Endodermal cell (in vitro differentiated cells): ENCODE measurements at regions not wholly inside any gene's neighbourhood (a gene's known extent, or its start where the extent isn't known, plus 50 kb on each side); places are given as distances from the start of the nearest gene placed in this dataset.

Experiments used
- DNase-seq: peaks from one replicate; pipeline ENCODE4 v3.0.0-alpha.2; 2017
- H3K27ac ChIP-seq: 2 replicates; pipeline ENCODE4 v1.5.1; 2013; ENCODE audit warnings: mild to moderate bottlenecking, low read depth, low read length, moderate library complexity
- H3K27me3 ChIP-seq: 2 replicates; pipeline ENCODE4 v1.6.1; 2013; ENCODE audit warnings: mild to moderate bottlenecking, low read length, moderate library complexity; ENCODE audit not compliant: insufficient read depth, control insufficient read depth, poor library complexity, severe bottlenecking
- H3K36me3 ChIP-seq: 2 replicates; pipeline ENCODE4 v1.7.0; 2013; ENCODE audit warnings: mild to moderate bottlenecking, low read length, moderate library complexity; ENCODE audit not compliant: control insufficient read depth, insufficient read depth
- H3K4me1 ChIP-seq: one replicate; pipeline ENCODE4 v1.7.0; 2013; ENCODE audit warnings: low read length; ENCODE audit not compliant: control insufficient read depth, insufficient read depth
- H3K4me3 ChIP-seq: 2 replicates; pipeline ENCODE4 v1.5.1; 2013; ENCODE audit warnings: mild to moderate bottlenecking, low read length, moderate library complexity
- H3K9ac ChIP-seq: 2 replicates; pipeline ENCODE4 v1.6.1; 2013; ENCODE audit warnings: mild to moderate bottlenecking, low read length, moderate library complexity; ENCODE audit not compliant: poor library complexity, severe bottlenecking; ENCODE audit errors: extremely low read depth
- H3K9me3 ChIP-seq: 2 replicates; pipeline ENCODE4 v1.6.1; 2013; ENCODE audit warnings: mild to moderate bottlenecking, low read length, moderate library complexity; ENCODE audit not compliant: control insufficient read depth
- H3K27ac Mint-ChIP-seq: 2 replicates; pipeline ENCODE4 v1.8.0; 2020; ENCODE audit warnings: mixed read lengths
- H3K27me3 Mint-ChIP-seq: 2 replicates; pipeline ENCODE4 v1.8.0; 2021; ENCODE audit warnings: mild to moderate bottlenecking, mixed read lengths; ENCODE audit not compliant: insufficient read depth
- H3K36me3 Mint-ChIP-seq: 2 replicates; pipeline ENCODE4 v1.8.0; 2020; ENCODE audit warnings: low read depth, mixed read lengths
- H3K4me1 Mint-ChIP-seq: 2 replicates; pipeline ENCODE4 v1.8.0; 2020; ENCODE audit warnings: mixed read lengths
- H3K4me3 Mint-ChIP-seq: 2 replicates; pipeline ENCODE4 v1.8.0; 2020; ENCODE audit warnings: mild to moderate bottlenecking, moderate library complexity, mixed read lengths
- H3K9me3 Mint-ChIP-seq: 2 replicates; pipeline ENCODE4 v1.8.0; 2020; ENCODE audit warnings: mild to moderate bottlenecking, mixed read lengths
- CTCF ChIP-seq: fragments of 200-600 bp; sonication (generic); conservative IDR thresholded peaks from 2 replicates; pipeline ENCODE4 v1.5.0; 2021; ENCODE audit warnings: antibody characterized with exemption, mild to moderate bottlenecking
- WGBS, 2 experiments: methylation state at CpG; one replicate each; pipeline versions ENCODE4 v1.1.5 to v1.1.7; 2013; ENCODE audit warnings: missing lambda C conversion rate in 2 of 2, mixed read lengths in 1 of 2; ENCODE audit not compliant: insufficient coverage in 1 of 2, insufficient read length in 1 of 2; 5-methylcytosine and 5-hydroxymethylcytosine counted together

GRCh38 chr11:92791886-92792285, 177.6 kb upstream of the MTNR1B start:
- Histone ChIP-seq H3K4me3 (no peak overlapping the region), H3K9me3 (peaks cover 7% of the 10 kb centered on the region), H3K27me3 (no peaks in the 10 kb centered on the region), H3K9ac (no peak overlapping the region), H3K36me3 (peaks cover 27% of the 10 kb centered on the region), H3K27ac (no peak overlapping the region), H3K4me1 (peaks cover 5% of the 10 kb centered on the region)
- no peak for DNase-seq
- Mint-ChIP-seq H3K36me3 (peaks cover 9% of the 10 kb centered on the region), H3K9me3 (no peaks in the 10 kb centered on the region), H3K27ac (no peak overlapping the region), H3K4me1 (peaks cover 34% of the 10 kb centered on the region), H3K4me3 (no peak overlapping the region), H3K27me3 (no peaks in the 10 kb centered on the region)
- no peak for TF ChIP-seq CTCF
- WGBS, 2 experiments: 96 to 100% methylated on average over 1 to 3 of the region's 3 CpGs

GRCh38 chr11:92793189-92793588, 176.3 kb upstream of the MTNR1B start:
- Mint-ChIP-seq H3K27me3 (no peaks in the 10 kb centered on the region), H3K27ac (peak overlapping the region; percentile 57), H3K36me3 (peaks cover 9% of the 10 kb centered on the region), H3K4me3 (no peak overlapping the region), H3K9me3 (no peaks in the 10 kb centered on the region), H3K4me1 (peaks cover 34% of the 10 kb centered on the region)
- peaks cover 7% of the 10 kb centered on the region for H3K9me3 ChIP-seq
- 22 to 69% methylated on average over 3 to 4 of the region's 4 CpGs for WGBS, 2 experiments
- H3K36me3 ChIP-seq: peaks cover 34% of the 10 kb centered on the region
- TF ChIP-seq CTCF: no peak
- peaks cover 5% of the 10 kb centered on the region for H3K4me1 ChIP-seq
- peak; percentile 78 for DNase-seq
- no peaks in the 10 kb centered on the region for H3K27me3 ChIP-seq
- H3K4me3 ChIP-seq: no peak overlapping the region
- H3K9ac ChIP-seq: no peak overlapping the region
- H3K27ac ChIP-seq: no peak overlapping the region

DNA sequence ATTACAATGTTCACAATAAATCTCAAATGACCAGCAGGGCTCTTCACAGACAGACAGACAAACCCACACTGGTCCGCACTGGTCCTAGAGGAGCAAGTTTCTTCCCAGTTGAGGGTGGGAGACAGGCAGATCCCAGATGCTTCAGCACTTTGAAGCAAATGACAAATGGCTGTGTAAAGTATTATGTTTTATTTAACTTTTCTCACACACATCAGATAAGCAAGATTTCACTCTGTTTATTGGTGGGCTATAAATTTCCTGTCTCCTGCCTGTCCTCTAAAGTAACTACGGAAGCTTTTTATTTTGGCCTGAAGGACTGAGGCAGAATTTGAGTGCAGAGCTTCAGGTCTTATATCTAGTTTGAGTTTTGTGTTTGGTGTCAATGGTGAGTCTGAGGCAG, 174.7 kb upstream of the MTNR1B start:
- H3K4me3 Mint-ChIP-seq: no peak overlapping the region
- no peak overlapping the region for H3K27ac Mint-ChIP-seq
- H3K4me3 ChIP-seq: no peak overlapping the region
- DNase-seq: no peak
- H3K36me3 ChIP-seq: peaks cover 48% of the 10 kb centered on the region
- H3K4me1 ChIP-seq: peaks cover 5% of the 10 kb centered on the region
- H3K27me3 ChIP-seq: no peaks in the 10 kb centered on the region
- no peak for TF ChIP-seq CTCF
- no peaks in the 10 kb centered on the region for H3K9me3 Mint-ChIP-seq
- no peak overlapping the region for H3K9ac ChIP-seq
- peaks cover 21% of the 10 kb centered on the region for H3K36me3 Mint-ChIP-seq
- H3K27ac ChIP-seq: no peak overlapping the region
- peaks cover 34% of the 10 kb centered on the region for H3K4me1 Mint-ChIP-seq
- peaks cover 7% of the 10 kb centered on the region for H3K9me3 ChIP-seq
- no peaks in the 10 kb centered on the region for H3K27me3 Mint-ChIP-seq
- WGBS, 2 experiments: 100% methylated on average over 2 of the region's 2 CpGs
